Aorta (tissue), 5 donors: ENCODE measurements at regions not wholly inside any gene's neighbourhood (a gene's known extent, or its start where the extent isn't known, plus 50 kb on each side); places are given as distances from the start of the nearest gene placed in this dataset.
"Not testable (repeated sequence)": the region's sequence is repeated elsewhere in the genome, so short reads cannot be mapped to it uniquely, and the experiment has no call there.

Experiments
- ATAC-seq: fragments of 200-7000 bp; cut with Tn5 transposase; one replicate; pipeline ENCODE4 v1.9.1; 2022; ENCODE audit warnings: moderate library complexity; ENCODE audit not compliant: low FRiP score
- DNase-seq, 2 donors: peaks; one replicate each; pipeline ENCODE4 v3.0.0-alpha.2; 2020
- H3K27ac ChIP-seq, 2 donors: one replicate each; pipeline ENCODE4 v1.5.1; 2013; ENCODE audit warnings: low read length in 2 of 2, mild to moderate bottlenecking in 2 of 2, moderate library complexity in 2 of 2, control low read depth in 1 of 2, inconsistent platforms in 1 of 2, low read depth in 1 of 2
- H3K27me3 ChIP-seq, 2 donors: one replicate each; pipeline ENCODE4 v1.6.1; 2013; ENCODE audit warnings: control low read depth in 1 of 2, low read length in 1 of 2, mild to moderate bottlenecking in 1 of 2, moderate library complexity in 1 of 2; ENCODE audit not compliant: insufficient read depth in 2 of 2, control insufficient read depth in 1 of 2
- H3K36me3 ChIP-seq, 2 donors: one replicate each; pipeline ENCODE4 v1.6.1; 2013; ENCODE audit warnings: control low read depth in 1 of 2, low read length in 1 of 2, mild to moderate bottlenecking in 1 of 2; ENCODE audit not compliant: insufficient read depth in 2 of 2, control insufficient read depth in 1 of 2
- H3K4me1 ChIP-seq, 2 donors: one replicate each; pipeline ENCODE4 v1.6.1; 2013; ENCODE audit warnings: low read length in 2 of 2, control low read depth in 1 of 2, mild to moderate bottlenecking in 1 of 2, moderate library complexity in 1 of 2; ENCODE audit not compliant: insufficient read depth in 2 of 2, control insufficient read depth in 1 of 2
- H3K4me3 ChIP-seq, 2 donors: one replicate each; pipeline ENCODE4 v1.5.1; 2013; ENCODE audit warnings: low read length in 2 of 2, control low read depth in 1 of 2, mild to moderate bottlenecking in 1 of 2
- H3K9me3 ChIP-seq: one replicate; pipeline ENCODE4 v1.6.1; 2013; ENCODE audit warnings: mild to moderate bottlenecking, low read length; ENCODE audit not compliant: control insufficient read depth
- WGBS, 2 donors: extraction: QIAGEN DNeasy Blood & Tissue Kit; methylation state at CpG; one replicate each; pipeline ENCODE4 v1.1.7; 2013; 5-methylcytosine and 5-hydroxymethylcytosine counted together
- intact Hi-C, 2 donors: fragments of 100-400 bp; cut with DNase I; formaldehyde crosslinking; loops; one replicate each; pipeline versions ENCODE4 v1.14.2 to v1.15.0; 2022
- donor health status: healthy with polysubstance abuse.
- donor health status: Bipolar disorder and iron deficiency.
- donor health status: DM: no; HTN: no; CAD: no.
- donor health status: DM: no; HTN: no; CAD: no.
- donor health status: DM: yes; HTN: yes; CAD: no.

DNA sequence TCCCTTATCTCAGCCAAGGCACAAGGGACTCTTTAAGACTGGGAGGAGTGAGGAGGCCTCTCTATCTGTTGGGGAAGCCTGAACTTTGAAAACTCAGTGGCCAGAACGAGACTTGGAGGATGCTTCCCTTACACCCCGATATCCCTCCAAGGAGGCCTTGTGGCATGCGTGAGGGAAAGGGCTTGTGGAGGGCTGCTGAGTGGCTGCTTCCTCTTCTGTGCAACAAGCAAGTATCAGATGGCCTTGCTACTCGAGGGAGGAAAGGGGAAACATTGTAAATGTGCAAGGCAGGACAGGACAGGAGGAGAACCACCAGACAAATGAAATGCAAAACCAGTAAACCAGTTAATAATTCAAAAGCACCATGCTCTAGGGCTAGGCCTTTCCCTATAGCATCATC is 306.5 kb upstream of the MAP3K7 start:
- intact Hi-C loops: no loop called here
- Histone ChIP-seq H3K27ac (no peak overlapping the region), H3K27me3 (no peaks in the 10 kb centered on the region), H3K4me1 (no peaks in the 10 kb centered on the region), H3K4me3 (no peak overlapping the region), H3K9me3 (no peaks in the 10 kb centered on the region), H3K36me3 (no peaks in the 10 kb centered on the region)
- ATAC-seq (no peak), DNase-seq (no peak)
- WGBS, 2 donors: 78 to 86% methylated on average over 4 of the region's 4 CpGs

DNA sequence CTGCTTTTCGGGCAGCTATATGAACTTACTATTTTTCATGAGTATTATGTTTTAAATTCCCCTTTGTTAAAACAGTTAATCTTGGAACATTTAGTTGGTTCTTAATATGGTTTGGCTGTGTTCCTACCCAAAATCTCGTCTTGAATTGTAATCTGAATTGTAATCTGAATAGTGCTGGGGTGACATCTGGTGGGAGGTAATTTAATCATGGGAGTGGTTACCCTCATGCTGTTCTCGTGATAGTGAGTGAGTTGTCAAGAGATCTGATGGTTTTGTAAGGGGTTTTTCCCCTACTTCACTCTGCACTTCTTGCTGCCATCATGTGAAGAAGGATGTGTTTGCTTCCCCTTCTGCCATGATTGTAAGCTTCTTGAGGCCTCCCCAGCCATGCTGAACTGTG is 305.4 kb upstream of the MAP3K7 start:
- DNase-seq: no peak
- Histone ChIP-seq H3K27ac (no peak overlapping the region), H3K4me3 (no peak overlapping the region), H3K27me3 (no peaks in the 10 kb centered on the region), H3K4me1 (no peaks in the 10 kb centered on the region), H3K36me3 (no peaks in the 10 kb centered on the region), H3K9me3 (no peaks in the 10 kb centered on the region)
- ATAC-seq: no peak
- intact Hi-C loops: no loop called here
- 14 to 15% methylated on average over 3 of the region's 3 CpGs for WGBS, 2 donors

DNA sequence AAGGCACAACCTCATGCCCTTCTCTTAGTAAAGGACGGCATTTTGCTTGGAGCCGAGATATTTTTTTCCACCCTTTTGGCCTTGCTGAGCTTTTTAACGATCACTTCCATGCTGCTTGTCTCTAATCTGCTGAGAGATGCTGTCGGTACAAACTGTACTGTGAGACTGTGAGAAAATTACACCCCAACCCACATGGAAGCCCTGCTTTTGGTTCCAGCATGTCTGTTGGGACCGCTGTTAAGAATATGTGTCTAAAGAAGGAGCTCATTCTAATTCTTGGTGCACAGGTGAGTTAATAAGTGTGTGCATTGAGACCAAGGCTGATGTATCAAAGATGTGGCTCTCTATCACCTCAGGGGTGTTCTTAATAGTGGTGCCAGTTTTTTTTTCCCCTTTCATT is 304.5 kb upstream of the MAP3K7 start:
- ATAC-seq (no peak), DNase-seq (no peak)
- no peaks in the 10 kb centered on the region for H3K4me1 ChIP-seq
- no peaks in the 10 kb centered on the region for H3K27me3 ChIP-seq
- 30 to 50% methylated on average over 5 of the region's 5 CpGs for WGBS, 2 donors
- no peak overlapping the region for H3K27ac ChIP-seq
- H3K36me3 ChIP-seq: no peaks in the 10 kb centered on the region
- H3K4me3 ChIP-seq: no peak overlapping the region
- H3K9me3 ChIP-seq: no peaks in the 10 kb centered on the region
- intact Hi-C loops: no loop called here

DNA sequence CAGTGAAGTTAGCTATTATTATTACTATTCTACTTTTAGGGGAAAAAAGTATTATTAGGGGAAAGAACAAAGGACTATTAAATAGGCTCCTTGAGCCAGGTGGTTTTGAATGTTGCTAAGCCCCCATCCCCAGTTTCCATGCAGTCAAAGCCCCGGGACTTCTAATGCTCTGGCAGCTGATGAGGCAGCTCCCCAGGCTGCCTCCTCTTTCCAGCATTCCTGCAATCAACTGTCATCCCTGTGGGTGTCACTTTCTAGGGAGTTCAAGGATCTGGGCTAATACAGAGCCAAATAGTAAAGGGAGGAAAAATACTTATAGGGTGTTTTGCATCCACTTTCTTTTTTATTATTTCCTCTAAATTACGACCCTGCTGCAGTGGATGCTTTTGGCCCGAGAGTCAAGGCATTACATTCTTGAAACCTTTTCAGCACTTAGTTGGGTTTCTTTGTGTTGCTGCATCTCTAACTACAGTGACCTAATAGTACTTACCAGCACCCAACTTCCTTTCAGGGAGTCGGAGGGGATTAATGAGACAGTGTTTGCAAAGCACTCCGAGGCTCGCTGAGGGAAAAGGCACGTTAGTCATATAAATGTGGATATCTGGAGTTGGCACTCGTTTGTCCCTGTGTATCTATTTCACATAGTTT is 303.9 kb upstream of the MAP3K7 start:
- no peak for DNase-seq
- no peak for ATAC-seq
- no peaks in the 10 kb centered on the region for H3K27me3 ChIP-seq
- no peaks in the 10 kb centered on the region for H3K4me1 ChIP-seq
- WGBS, 2 donors: 11 to 20% methylated on average over 8 of the region's 8 CpGs
- intact Hi-C loops: no loop called here
- no peaks in the 10 kb centered on the region for H3K9me3 ChIP-seq
- H3K4me3 ChIP-seq: no peak overlapping the region
- no peak overlapping the region for H3K27ac ChIP-seq
- H3K36me3 ChIP-seq: no peaks in the 10 kb centered on the region

DNA sequence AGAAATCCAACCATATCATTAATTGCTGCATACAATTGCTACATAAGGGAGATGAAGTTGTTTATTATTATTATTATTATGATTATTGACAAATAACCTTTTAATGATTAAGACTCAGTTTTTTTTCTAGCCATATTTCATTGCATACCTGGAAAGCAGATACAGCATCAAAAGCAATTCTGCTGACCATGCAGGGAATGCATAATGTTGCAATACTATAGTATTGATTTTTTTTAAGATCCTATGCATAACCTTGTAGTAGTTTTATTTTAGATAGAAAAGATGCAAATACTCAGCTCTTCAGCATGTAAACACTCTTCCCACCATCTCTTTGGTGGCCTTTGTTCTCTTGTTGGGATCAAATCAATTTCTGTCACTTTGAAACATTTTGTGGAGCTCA is 300.9 kb upstream of the MAP3K7 start:
- Histone ChIP-seq H3K4me1 (no peaks in the 10 kb centered on the region), H3K36me3 (no peaks in the 10 kb centered on the region), H3K27ac (no peak overlapping the region), H3K9me3 (no peaks in the 10 kb centered on the region), H3K4me3 (no peak overlapping the region), H3K27me3 (no peaks in the 10 kb centered on the region)
- ATAC-seq (no peak), DNase-seq (no peak)
- intact Hi-C loops: no loop called here

DNA sequence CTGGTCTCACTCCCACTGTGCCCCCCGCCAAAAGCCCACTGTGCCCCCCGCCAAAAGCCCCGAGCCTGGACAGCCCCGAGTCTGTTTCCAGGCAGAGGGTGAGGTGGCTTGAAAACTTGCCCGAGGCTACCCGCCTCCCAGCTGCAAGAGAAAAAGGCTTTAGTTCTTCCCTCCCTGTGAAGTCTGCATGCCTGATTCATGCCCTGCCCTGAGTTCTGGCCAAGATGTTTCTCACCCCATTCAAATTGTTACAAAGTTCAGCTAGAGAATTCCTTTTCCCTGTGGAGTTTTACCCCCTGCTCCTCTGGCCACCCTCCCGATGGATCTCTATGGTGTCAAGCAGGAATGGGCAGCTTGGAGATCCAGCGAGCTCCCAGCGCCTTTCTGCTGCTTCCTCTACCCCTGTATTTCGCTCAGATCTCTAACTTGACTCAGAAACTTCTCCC is 298.8 kb upstream of the MAP3K7 start:
- WGBS, 2 donors: 75 to 80% methylated on average over 10 of the region's 10 CpGs

DNA sequence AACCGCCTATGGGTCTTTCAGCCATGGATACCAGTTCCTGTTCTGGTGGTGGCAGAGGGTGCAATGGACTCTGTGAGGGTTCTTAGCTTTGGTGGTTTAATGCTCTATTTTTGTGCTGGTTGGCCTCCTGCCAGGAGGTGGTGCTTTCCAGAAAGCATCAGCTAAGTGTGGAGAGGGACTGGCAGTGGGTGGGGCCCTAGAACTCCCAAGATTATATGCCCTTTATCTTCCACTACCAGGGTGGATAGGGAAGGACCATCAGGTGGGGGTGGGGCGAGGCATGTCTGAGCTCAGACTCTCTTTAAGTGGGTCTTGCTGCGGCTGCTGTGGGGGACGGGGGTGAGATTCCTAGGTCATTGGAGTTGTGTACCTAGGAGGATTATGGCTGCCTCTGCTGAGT is 298.3 kb upstream of the MAP3K7 start:
- H3K4me1 ChIP-seq, H3K27me3 ChIP-seq, H3K4me3 ChIP-seq, H3K27ac ChIP-seq, DNase-seq, ATAC-seq, H3K36me3 ChIP-seq, intact Hi-C loops, H3K9me3 ChIP-seq: not testable (repeated sequence)
- 89 to 98% methylated on average over 4 of the region's 4 CpGs for WGBS, 2 donors

More for the DNA sequence above, 298.8 kb upstream of the MAP3K7 start:
- Histone ChIP-seq H3K36me3 (no peaks in the 10 kb centered on the region), H3K27ac (no peak overlapping the region), H3K4me1 (no peaks in the 10 kb centered on the region), H3K27me3 (no peaks in the 10 kb centered on the region), H3K9me3 (no peaks in the 10 kb centered on the region), H3K4me3 (no peak overlapping the region)
- DNase-seq (no peak), ATAC-seq (no peak)
- intact Hi-C loops: no loop called here

DNA sequence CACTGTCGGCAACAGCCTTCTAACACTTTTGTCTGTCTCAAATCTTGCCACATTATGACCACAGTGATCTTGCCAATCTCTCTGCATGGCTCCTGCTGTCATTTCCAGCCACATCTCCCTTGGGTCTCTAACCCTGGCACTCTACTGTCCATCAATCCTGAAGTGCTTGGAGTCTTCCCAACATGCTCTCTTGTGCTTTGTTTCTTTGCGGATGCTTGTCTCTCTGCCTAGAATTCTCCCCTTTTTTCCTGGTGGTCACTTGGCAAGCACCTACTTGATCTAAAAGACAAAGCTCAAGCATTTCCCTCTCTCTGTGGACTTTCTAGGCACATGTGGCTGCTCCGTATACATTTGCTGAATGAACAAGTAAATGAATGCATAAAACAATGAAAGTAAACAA is 290.7 kb upstream of the MAP3K7 start:
- Histone ChIP-seq H3K36me3 (no peaks in the 10 kb centered on the region), H3K27ac (no peak overlapping the region), H3K27me3 (no peaks in the 10 kb centered on the region), H3K4me1 (no peaks in the 10 kb centered on the region), H3K9me3 (peaks cover 6% of the 10 kb centered on the region), H3K4me3 (no peak overlapping the region)
- intact Hi-C loops: no loop called here
- WGBS, 2 donors: 9 to 27% methylated on average over 3 of the region's 3 CpGs
- no peak for ATAC-seq
- DNase-seq: no peak

DNA sequence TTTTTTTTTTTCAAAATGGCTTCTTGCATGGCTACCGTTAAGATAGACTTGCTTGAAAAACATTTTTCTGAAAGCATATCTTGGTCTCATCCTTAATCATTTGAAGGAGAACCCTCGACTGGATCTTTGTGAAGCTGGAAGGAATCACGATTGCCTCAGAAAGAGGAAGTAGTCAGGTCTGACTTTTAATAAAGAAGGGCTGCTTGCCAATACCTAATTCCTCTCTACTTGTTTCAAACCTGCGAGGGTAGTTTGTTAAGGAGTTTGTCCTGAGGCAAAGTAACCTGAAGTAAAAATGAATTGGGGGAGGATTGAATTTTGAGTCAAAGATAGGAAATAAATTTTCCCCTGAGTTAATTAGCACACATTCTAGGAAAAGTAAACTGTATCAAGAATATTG is 288.1 kb upstream of the MAP3K7 start:
- intact Hi-C loops: no loop called here
- H3K9me3 ChIP-seq: peaks cover 6% of the 10 kb centered on the region
- no peaks in the 10 kb centered on the region for H3K27me3 ChIP-seq
- ATAC-seq (no peak), DNase-seq (no peak)
- H3K4me1 ChIP-seq: no peaks in the 10 kb centered on the region
- no peaks in the 10 kb centered on the region for H3K36me3 ChIP-seq
- no peak overlapping the region for H3K27ac ChIP-seq
- H3K4me3 ChIP-seq: no peak overlapping the region
- 70 to 73% methylated on average over 4 of the region's 4 CpGs for WGBS, 2 donors
